Epidermal melanocyte (primary cell): ENCODE measurements at regions not wholly inside any gene's neighbourhood (a gene's known extent, or its start where the extent isn't known, plus 50 kb on each side); places are given as distances from the start of the nearest gene placed in this dataset.
"Not testable (repeated sequence)": the region's sequence is repeated elsewhere in the genome, so short reads cannot be mapped to it uniquely, and the experiment has no call there.

Experiments used
- DNase-seq: peaks from one replicate; pipeline ENCODE4 v3.0.0; 2011; ENCODE audit warnings: low spot score; ENCODE audit not compliant: insufficient read length

GRCh38 chr2:140178234-140178633, 1398.0 kb upstream of the NXPH2 start:
- DNase-seq, result no peak

- no peak for DNase-seq
These were observed 1396.9 kb upstream of the NXPH2 start for GRCh38 chr2:140177086-140177485.

GRCh38 chr2:140173790-140174189, 1393.6 kb upstream of the NXPH2 start:
- no peak for DNase-seq

DNA sequence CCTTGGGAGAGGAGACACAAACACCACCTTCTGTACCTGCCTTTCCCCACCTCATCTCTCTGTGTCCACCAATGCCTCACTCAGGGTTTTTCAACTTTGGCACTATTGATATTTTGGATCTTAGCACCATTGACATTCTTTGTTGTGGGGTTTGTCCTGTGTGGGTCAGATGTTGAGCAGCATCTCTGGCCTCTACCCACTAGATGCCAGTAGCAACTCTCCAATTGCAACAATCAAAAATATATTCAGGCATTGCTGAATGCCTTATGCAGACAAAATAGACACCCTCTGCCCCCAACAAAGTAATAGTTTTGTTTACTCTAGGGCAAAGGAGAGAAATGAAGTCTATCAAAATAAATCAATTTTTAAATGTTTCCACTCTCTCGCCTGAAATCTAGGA, 1384.3 kb upstream of the NXPH2 start:
- DNase-seq, result no peak

- DNase-seq, result no peak
These were observed 1378.1 kb upstream of the NXPH2 start for GRCh38 chr2:140158259-140158658.

- no peak for DNase-seq
These were observed 1377.6 kb upstream of the NXPH2 start for GRCh38 chr2:140157816-140158215.

GRCh38 chr2:140154706-140155105, 1374.5 kb upstream of the NXPH2 start:
- no peak for DNase-seq

- DNase-seq, result no peak
These were observed 1374.1 kb upstream of the NXPH2 start for GRCh38 chr2:140154271-140154670.

GRCh38 chr2:140144611-140145010, 1364.4 kb upstream of the NXPH2 start:
- no peak for DNase-seq

GRCh38 chr2:140138736-140139135, 1358.5 kb upstream of the NXPH2 start:
- no peak for DNase-seq

GRCh38 chr2:140136861-140137260, 1356.7 kb upstream of the NXPH2 start:
- DNase-seq, result no peak

- no peak for DNase-seq
These were observed 1356.2 kb upstream of the NXPH2 start for GRCh38 chr2:140136366-140136765.

DNA sequence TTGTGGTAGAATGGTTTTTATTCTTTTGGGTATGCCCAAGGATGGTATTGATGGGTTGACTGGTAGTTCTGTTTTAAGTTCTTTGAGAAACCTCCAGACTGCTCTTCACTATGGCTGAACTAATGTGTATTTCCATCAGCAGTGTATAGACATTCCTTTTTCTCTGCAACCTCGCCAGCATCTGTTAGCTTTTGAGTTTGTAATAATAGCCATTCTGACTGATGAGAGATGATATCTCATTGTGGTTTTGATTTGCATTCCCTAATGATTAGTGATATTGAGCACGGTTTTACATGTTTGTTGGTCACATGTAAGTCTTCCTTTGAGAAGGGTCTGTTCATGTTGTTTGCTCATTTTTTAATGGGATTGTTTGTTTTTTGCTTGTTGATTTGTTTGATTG, 1348.7 kb upstream of the NXPH2 start:
- no peak for DNase-seq

DNA sequence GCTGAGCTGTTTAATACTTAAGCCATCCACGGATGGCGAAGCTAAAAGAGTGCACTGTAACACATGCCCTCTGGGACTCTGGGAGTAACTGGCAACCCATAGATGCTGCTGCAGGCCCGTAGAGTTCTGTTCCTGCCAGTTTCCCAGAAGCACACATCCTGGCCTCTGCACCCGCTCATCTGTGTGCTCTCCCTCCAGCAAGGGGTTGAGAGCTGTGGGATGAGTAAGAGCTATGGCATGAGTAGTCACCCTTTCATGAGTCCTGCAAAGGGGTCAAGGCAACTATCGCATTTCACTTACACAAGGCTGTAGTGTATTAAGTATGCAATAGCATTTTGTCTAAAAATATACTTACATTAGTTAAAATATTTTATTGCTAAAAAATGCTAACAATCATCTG, 1341.8 kb upstream of the NXPH2 start:
- DNase-seq, result no peak

DNA sequence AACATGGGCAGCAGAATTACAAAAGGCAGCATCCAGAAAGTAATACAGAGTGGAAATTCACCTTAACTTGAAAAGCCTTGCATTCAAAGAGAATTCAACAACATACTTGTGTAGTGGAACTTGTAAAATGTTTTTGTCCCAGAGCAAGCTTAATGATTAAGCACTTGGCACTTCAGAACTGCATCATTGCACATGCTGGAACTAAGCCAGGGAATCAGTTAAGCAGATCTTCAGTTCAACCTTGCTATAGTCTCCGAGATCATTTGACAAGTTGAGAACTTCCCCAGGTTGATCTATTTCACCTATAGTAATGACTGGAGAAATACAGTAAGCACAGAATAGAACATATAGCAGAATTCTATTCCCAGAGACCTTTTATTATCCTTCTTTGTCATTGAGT, 1337.2 kb upstream of the NXPH2 start:
- DNase-seq, result no peak

DNA sequence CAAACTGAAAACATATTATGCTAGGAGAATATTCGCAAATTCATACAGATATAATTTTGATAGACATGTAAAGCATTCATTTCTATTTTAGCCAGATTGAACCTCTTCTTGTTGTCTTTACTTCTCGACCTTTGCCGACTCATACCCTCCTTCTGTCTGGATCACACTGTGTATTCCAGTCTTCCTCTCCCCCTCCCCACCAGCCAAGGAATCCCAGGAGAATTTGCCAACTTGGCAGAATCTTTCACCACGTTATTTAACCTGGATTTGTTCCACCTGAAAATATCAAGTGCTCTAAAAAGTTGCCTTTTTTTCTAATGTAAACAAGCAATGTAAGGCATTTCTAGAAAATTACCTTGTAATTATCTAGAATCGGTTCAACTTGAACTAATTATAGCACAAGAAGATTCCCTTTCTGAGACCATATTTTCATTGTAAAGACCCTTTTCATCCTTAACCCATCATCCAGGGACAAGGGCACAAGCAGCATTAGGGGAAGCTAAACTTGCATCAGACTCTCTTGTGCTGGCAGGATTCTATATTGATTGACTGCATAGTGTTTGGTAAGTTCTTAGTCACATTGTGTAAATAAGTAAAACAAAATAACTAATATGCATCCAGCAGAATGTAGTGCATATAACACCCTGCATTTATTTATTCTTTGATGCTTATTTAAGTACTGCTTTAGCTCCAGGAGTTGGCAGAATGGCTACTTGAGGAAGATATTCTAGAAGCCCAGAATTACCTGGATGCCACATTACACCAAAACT, 1328.7 kb upstream of the NXPH2 start:
- DNase-seq, result no peak

DNA sequence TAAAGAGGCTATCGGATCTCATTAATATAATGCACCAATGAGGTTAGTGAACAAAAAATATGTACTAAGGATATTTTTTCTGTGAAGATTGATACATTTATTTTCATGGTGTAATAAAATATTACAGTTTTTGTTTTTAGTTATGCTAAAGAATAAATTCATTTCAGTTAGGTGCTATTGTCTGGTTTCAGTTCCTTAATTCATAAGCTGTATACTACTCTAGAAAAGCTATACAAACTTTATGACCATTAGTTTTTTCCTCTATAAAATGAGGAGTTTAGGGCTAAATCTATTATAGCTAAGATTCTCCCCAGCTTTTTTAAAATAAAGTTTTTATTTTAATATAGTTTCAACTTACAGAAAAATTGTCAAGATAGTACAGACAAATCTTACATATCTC, 1311.7 kb upstream of the NXPH2 start:
- no peak for DNase-seq

GRCh38 chr2:140086964-140087363, 1306.8 kb upstream of the NXPH2 start:
- DNase-seq, result no peak

GRCh38 chr2:140085674-140086073, 1305.5 kb upstream of the NXPH2 start:
- DNase-seq, result no peak

DNA sequence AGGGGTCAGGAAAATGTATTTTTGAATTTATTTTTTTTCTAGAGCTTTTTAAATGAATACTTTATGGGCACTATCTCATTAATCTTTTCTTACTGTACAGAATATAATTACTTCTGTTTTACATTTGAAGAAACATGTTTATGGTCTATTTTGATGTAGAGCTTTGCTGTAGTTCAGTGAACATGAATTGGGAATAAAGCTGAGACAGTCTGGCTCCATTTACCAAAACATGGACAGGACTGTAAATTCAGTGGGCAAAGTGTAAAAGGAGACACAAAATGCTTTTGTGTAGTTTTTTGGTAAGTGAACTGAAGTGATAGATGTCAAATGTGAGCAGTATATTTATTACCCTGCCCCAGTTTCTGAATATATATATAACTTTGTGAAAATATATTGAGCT, 1298.8 kb upstream of the NXPH2 start:
- DNase-seq, result no peak

- DNase-seq, result no peak
These were observed 1296.0 kb upstream of the NXPH2 start for GRCh38 chr2:140076164-140076563.

- not testable (repeated sequence) for DNase-seq
These were observed 1293.6 kb upstream of the NXPH2 start for GRCh38 chr2:140073763-140074162.

GRCh38 chr2:140067661-140068060, 1287.5 kb upstream of the NXPH2 start:
- no peak for DNase-seq

DNA sequence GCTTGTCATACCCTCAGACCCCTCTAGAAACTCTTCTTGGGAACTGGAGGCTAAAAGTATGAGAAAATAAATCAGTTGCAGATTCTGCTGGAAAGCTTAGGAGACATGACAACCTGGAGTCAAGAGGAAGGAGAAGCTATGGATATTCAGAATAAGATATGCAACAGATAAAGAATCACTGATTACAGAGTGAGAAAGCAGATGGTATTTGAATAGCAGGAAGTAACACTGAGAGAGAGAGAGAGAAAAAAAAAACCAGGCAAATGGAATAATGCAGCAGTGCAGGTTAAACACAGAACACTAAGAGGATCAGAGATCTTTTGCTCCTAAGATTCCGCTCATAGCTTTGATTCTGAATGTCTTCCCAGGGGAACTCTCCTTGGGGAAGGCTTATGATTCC, 1284.1 kb upstream of the NXPH2 start:
- no peak for DNase-seq
